A549 (cell line): ENCODE measurements at regions not wholly inside any gene's neighbourhood (a gene's known extent, or its start where the extent isn't known, plus 50 kb on each side); places are given as distances from the start of the nearest gene placed in this dataset.

Experiments used
- CTCF ChIP-seq: fragments of >200 bp; sonication (Bioruptor Twin); formaldehyde crosslinking; IDR thresholded peaks from 3 replicates; pipeline ENCODE4 v1.5.1; 2016
- EP300 ChIP-seq, 2 experiments: fragments of >200 bp; sonication (Bioruptor Twin); formaldehyde crosslinking; IDR thresholded peaks; 2 replicates in 1 of 2; 3 replicates in 1 of 2; pipeline ENCODE4 v1.6.1; 2016 to 2017
- MAZ ChIP-seq: fragments of 150-350 bp; IDR thresholded peaks from 2 replicates; pipeline ENCODE4 v1.6.1; 2014; ENCODE audit warnings: antibody characterized with exemption, low read depth, low read length, borderline replicate concordance
- RAD21 ChIP-seq, 2 experiments: fragments of >200 bp in 1 of 2; sonication (Bioruptor Twin) in 1 of 2; formaldehyde crosslinking in 1 of 2; IDR thresholded peaks in 1 of 2; conservative IDR thresholded peaks in 1 of 2; 2 replicates in 1 of 2; 3 replicates in 1 of 2; pipeline ENCODE4 v1.6.1; 2012 to 2018; ENCODE audit warnings: inconsistent platforms in 1 of 2
- RCOR1 ChIP-seq: fragments of 150-350 bp; IDR thresholded peaks from 2 replicates; pipeline ENCODE4 v1.6.1; 2014; ENCODE audit warnings: antibody characterized with exemption, low read length, low read depth
- SREBF2 ChIP-seq: fragments of 450-650 bp; IDR thresholded peaks from 2 replicates; pipeline ENCODE4 v1.6.1; 2014; ENCODE audit warnings: mild to moderate bottlenecking, moderate library complexity
- TF ChIP-seq, protein P1 (sequence below): fragments of 250-450 bp; sonication (Bioruptor Pico); IDR thresholded peaks from 2 replicates; pipeline ENCODE4 v1.5.0; 2021; ENCODE audit warnings: mild to moderate bottlenecking, moderate library complexity, borderline replicate concordance

GRCh38 chr14:55512421-55512820, 67.6 kb upstream of the KTN1 start:
- no peak for TF ChIP-seq MAZ
- TF ChIP-seq RAD21 (conservative IDR thresholded peaks at IDR 0.05 in 1 of 2, IDR thresholded peaks at IDR 0.05 in 1 of 2) = no peak
- no peak for TF ChIP-seq CTCF
- TF ChIP-seq EP300 (IDR thresholded peaks at IDR 0.05) = no peak
- no peak for TF ChIP-seq SREBF2
- TF ChIP-seq RCOR1 = no peak
- TF ChIP-seq, protein P1, sequence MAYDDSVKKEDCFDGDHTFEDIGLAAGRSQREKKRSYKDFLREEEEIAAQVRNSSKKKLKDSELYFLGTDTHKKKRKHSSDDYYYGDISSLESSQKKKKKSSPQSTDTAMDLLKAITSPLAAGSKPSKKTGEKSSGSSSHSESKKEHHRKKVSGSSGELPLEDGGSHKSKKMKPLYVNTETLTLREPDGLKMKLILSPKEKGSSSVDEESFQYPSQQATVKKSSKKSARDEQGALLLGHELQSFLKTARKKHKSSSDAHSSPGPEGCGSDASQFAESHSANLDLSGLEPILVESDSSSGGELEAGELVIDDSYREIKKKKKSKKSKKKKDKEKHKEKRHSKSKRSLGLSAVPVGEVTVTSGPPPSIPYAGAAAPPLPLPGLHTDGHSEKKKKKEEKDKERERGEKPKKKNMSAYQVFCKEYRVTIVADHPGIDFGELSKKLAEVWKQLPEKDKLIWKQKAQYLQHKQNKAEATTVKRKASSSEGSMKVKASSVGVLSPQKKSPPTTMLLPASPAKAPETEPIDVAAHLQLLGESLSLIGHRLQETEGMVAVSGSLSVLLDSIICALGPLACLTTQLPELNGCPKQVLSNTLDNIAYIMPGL (CRISPR knock-in tag) = no peak
